ENCODE measurements at regions not wholly inside any gene's neighbourhood (a gene's known extent, or its start where the extent isn't known, plus 50 kb on each side); places are given as distances from the start of the nearest gene placed in this dataset.

DNA sequence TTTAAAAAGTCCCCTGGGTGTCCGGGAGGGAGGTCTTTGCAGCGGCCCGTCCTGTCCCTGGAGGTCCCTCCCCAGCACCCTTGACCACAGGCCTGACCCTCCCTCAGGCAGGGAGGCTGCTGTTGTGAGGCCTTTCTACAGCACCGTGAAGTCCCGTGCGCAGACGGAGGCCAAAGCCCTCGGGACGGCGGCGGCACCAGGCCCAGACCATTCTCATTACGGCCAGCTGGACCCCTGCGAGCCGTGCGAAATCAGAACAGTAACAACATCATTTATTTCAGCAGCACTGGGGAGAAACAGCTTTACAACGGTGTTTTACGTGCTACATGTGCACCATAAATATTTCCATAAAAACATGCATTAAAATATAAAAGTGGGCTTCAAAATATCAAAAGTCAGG is 101.4 kb upstream of the ACTRT2 start:
- no peak for ATAC-seq

DNA sequence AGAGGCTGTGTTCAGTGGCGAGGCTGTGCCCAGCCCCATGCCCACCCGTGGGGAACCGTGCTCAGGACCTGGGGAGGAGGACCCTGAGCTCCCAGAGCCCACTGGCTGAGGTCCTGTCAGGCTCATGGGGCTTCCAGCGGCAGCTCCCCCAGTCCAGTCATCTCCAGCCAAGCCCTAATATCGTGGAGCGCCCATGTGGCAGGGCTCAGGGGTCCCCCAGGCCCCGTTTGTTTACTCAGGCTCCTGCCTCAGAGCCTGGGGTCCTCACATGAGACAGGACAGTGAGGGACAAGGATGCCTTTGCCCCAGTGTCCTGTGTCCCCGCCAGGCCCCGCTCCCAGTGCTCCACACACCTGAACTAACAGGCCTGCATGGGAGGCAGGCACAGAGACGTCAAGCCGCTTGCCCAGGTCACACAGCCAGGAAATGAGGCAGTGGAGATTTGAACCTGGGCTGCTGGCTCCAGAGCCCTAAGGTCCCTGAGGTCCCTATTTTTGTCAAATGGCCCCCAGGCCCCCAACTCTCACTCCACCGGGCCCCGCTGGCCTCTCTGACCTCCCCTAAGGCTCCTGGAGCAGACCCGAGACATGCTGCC is 100.7 kb upstream of the ACTRT2 start:
- ATAC-seq = no peak

DNA sequence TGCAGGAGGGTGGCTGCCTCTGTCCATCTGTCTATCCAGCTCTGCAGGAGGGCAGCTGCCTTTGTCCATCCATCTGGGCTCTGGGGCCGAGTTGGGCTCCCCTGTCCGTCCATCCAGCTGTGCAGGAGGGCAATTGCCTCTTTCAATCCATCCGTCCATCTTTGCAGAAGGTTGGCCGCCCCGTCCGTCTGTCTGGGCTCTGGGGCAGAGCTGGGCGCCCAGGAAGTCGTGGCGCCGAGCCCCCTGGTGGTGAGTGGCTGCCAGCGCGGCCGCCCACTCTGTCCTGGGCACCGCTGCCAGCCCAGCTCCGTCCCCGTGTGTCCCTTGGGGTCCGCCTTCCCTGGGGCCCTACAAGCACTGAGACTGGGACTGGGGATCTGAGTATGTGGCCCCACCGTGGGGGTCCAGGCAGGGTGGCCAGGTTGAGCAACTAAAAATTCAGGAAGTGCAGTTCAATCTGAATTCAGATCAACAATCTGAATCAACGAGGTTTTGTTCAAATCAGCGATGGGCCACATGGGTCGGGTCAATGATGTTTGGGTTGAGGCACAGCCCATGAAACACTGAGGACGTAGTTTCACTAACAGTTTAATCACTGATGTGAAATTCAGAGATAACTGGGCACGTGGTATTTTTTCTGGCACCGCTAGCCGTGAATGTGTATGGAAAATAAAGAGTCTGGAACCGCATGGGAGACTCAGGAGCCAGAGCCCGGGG is 99.1 kb upstream of the ACTRT2 start:
- ATAC-seq = no peak

GRCh38 chr1:2923351-2923750 is 97.9 kb upstream of the ACTRT2 start:
- ATAC-seq = no peak

GRCh38 chr1:2925291-2925690 is 96.0 kb upstream of the ACTRT2 start:
- ATAC-seq = no peak

GRCh38 chr1:2925918-2926317 is 95.3 kb upstream of the ACTRT2 start:
- ATAC-seq = no peak

DNA sequence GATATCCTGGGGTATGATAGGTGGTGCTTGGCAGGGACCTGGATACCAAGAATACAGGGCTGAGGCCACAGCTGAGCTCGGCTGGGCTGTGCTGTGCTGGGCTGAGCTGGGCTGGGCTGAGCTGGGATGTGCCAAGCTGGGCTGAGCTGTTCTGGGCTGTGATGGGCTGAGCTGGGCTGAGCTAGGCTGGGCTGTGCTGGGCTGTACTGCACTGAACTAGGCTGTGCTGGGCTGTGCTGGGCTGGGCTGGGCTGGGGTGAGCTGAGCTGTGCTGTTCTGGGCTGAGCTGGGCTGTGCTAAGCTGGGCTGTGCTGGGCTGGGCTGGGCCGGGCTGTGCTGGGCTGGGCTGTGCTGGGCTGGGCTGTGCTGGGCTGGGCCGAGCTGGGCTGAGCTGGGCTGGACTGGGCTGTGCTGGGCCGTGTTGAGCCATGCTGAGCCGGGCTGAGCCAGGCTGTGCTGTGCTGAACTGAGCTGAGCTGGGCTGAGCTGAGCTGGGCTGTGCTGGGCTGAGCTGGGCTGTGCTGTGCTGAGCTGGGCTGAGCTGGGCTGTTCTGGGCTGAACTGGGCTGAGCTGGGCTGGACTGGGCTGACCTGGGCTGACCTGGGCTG is 94.7 kb upstream of the ACTRT2 start:
- no peak for ATAC-seq

DNA sequence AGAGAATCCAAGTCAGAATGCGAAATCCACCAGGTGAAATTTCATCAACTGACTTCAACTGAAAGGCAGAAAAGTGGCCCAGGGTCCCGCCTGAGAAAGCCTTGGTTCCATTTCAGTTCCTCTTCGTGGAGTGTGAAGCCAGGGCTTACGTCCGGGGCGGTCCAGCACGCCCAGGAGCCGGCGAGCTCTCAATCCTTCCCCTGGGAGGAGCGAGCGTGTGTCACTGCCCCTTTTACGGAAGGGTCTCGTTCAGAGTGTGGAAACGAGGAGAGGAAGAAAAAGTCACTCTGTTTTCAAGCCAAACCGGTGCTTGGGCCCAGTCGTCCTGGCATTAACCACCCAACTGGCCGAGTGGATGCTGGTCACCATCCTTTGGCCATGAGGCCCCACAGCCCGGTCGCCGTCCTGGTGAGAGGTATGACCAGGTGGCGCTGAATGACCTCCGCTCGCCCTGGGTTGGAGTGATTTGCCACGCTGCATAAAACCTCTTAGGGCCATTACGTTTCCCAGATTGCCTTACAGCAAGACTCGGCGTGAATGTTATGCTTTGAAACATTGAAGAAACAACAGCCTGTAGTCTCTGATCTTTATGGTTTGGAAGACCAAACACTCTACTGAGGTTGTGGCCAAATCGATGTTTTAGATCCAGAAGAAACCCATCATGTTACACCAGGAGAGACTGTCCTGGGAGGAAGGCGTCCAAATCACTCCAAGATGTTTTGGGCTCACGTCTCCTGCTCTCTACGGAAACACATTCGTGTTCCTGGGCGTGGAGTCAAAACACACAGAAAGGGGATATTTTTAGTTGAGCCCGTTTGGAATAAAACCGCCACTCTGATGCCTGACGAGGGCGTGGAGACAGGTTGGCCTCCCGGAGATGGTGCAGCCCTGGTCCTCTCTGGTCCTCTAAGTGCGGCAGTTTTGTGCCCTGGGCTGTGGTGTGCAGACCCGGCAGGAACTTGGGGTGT is 93.6 kb upstream of the ACTRT2 start:
- ATAC-seq = no peak

- no peak for ATAC-seq
Observed at GRCh38 chr1:2928366-2929325, 92.6 kb upstream of the ACTRT2 start.

DNA sequence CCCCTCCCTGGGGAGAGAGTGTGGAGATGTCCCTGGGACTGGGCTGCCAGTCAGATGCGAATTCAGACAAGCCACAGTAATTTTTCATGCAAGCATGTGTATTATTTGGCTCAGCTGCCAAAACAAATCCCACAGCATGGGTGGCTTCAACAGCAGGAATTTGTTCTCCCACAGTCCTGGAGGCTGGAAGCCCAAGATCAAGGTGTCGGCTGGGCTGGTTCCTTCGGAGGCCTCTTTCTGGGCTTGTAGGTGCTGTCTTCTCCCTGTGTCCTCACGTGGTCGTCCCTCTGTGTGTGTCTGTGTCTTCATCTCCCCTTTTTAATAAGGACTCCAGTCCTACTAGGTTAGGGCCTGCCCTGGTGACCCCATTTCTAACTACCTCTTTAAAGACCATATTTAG is 91.9 kb upstream of the ACTRT2 start:
- no peak for ATAC-seq

DNA sequence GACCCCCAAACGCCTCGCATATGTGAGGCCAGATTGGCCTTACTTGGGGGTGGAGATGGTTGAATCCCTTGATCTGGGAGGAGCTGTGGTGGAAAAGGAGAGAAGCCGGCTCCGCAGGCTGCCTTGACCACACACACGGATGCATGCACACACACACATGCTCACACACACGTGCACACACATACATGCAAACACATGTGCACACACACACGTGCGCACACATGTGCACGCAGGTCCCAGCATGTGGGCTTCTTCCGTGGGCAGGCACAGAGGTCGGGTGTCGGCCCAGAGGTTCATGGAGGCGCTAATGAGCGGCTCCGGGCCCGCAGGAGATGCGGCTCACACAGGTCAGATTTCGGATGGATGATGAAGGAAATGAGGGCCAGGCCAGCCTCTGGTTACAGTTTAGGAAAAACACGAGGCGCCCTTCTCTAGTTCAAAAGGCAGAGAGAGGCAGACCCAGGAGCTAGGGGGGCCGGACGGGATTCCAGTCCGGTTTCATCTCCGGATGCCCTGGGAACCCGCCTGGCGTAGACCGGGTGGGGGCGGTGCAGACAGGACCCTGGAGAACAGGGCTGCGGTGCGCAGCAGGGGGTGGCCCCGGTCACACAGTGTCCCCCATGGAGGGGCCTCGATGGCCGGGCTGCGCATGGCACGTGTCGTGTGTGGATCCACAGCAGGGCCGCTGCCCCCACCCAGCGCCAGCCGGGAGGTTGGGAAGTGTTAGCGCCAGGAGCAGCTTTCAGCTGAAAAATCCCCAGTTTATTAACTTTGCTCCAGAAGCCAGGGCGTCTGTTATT is 91.1 kb upstream of the ACTRT2 start:
- no peak for ATAC-seq

DNA sequence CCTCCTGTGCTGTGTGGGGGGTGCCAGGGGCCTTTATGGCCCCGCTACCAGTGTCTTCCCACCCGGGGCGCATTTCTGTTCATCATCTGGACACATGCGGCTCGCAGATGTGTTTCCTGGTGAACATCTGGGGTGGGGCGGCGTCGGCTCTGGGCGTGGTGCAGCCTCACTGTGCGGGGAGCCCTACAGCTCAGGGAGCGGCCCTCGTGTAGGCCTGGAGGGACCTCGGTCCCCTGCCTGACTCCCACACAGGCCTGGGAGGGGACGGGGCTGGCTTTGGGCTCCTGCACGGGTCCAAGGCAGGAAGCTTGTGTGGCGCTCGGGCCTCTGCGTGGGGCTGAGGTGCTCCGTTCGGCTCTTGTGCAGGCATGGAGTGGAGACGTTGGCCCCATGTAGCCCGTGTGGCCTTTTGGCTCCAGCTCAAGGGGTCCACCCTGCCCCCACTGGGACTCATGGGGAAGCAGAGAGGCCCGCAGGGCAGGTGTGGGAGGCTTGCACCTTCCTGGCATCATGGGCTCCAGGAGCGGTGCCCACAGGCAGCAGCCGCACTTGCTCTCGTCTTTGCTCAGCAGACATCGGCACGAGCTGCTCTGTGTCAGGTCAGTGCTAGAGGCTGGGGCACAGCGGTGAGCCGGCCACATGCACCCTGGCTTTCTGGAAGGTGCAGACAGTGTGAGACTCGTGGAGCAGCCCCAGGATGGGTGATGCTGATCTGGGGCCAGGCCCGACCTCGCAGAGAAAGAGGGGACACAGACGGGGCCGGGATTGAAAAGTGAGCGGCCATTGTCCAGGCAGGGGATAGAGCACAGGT is 90.1 kb upstream of the ACTRT2 start:
- ATAC-seq = no peak

GRCh38 chr1:2931724-2932401 is 89.4 kb upstream of the ACTRT2 start:
- ATAC-seq = no peak

GRCh38 chr1:2932671-2933350 is 88.5 kb upstream of the ACTRT2 start:
- no peak for ATAC-seq

GRCh38 chr1:2933431-2934155 is 87.7 kb upstream of the ACTRT2 start:
- no peak for ATAC-seq

GRCh38 chr1:2934156-2934540 is 87.1 kb upstream of the ACTRT2 start:
- no peak for ATAC-seq

- ATAC-seq = no peak
Observed at GRCh38 chr1:2934642-2935081, 86.6 kb upstream of the ACTRT2 start.

DNA sequence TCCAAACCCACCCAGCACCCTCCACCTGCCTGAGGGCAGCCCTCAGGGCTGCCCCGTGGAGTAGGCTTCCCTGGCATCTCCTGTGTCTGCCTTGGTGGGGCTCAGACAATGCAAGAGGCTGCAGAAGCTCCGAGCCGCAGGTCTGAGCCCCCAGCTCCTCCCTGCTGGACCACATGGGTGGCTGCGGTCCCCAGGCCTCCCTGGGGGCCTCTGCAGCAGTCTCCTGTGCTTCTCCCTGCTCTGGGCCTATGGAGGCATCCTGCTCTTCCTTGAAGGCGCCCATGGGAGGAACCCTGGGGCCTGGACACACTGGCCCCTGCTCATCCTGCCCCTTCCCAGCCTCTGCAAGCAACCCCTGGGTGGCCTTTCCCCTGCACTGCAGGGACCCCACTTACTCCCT is 86.1 kb upstream of the ACTRT2 start:
- no peak for ATAC-seq

All from activated CD4-positive, CD25-positive, alpha-beta regulatory T cell treated with anti-CD3 and anti-CD28 coated beads, Interleukin-2, amount 50 U/mL, for 24 hours (primary cell).